Lower lobe of right lung (tissue), 2 donors: ENCODE measurements at regions not wholly inside any gene's neighbourhood (a gene's known extent, or its start where the extent isn't known, plus 50 kb on each side); places are given as distances from the start of the nearest gene placed in this dataset.
"Not testable (repeated sequence)": the region's sequence is repeated elsewhere in the genome, so short reads cannot be mapped to it uniquely, and the experiment has no call there.

Experiments
- ATAC-seq, 2 donors: fragments of 200-7000 bp; cut with Tn5 transposase; one replicate each; pipeline ENCODE4 v1.9.1; 2020 to 2022; ENCODE audit warnings: mild to moderate bottlenecking in 2 of 2, moderate library complexity in 2 of 2
- DNase-seq: peaks from one replicate; pipeline ENCODE4 v3.0.0-alpha.2; 2020
- H3K27ac ChIP-seq: fragments of 200-600 bp; one replicate; pipeline ENCODE4 v1.8.0; 2022
- H3K27me3 ChIP-seq: fragments of 200-600 bp; one replicate; pipeline ENCODE4 v1.8.0; 2022; ENCODE audit warnings: low read depth
- H3K36me3 ChIP-seq: fragments of 200-600 bp; one replicate; pipeline ENCODE4 v1.8.0; 2022; ENCODE audit warnings: mild to moderate bottlenecking
- H3K4me1 ChIP-seq: fragments of 200-600 bp; one replicate; pipeline ENCODE4 v1.8.0; 2022
- H3K4me3 ChIP-seq: fragments of 200-600 bp; one replicate; pipeline ENCODE4 v1.8.0; 2022; ENCODE audit warnings: mild to moderate bottlenecking
- H3K9me3 ChIP-seq: fragments of 200-600 bp; one replicate; pipeline ENCODE4 v1.8.0; 2022
- intact Hi-C: fragments of 100-400 bp; cut with DNase I; formaldehyde crosslinking; loops from one replicate; pipeline ENCODE4 v1.11.0; 2022
- TF ChIP-seq, protein P1 (sequence below): fragments of 200-600 bp; IDR thresholded peaks from one replicate; pipeline ENCODE4 v1.8.0; 2022; ENCODE audit warnings: antibody characterized with exemption, mild to moderate bottlenecking
- donor health status: DM: no; HTN: yes; CAD: no; lungs with severe emphysema.

DNA sequence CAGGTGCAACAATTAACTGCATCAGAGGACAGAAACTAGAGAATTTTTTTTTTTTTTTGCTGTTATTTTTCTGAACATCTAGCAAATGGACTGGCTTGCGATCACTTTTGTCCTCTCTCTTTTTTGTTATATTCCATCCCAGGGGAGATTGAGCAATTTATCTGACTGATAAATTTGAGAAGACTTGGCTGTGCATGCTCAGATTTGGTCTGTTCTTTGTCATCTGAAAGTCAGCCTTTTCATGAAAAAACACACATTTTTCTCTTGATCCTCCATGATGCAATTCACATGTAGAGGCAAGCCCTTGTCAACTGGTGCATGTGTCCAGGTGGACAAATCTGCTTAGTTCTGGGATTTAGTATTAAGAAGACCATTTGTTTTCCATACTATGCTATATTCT lies 309.3 kb downstream of the LRRC3B start:
- H3K27ac ChIP-seq: no peak overlapping the region
- ATAC-seq: no peak
- no peaks in the 10 kb centered on the region for H3K36me3 ChIP-seq
- no peaks in the 10 kb centered on the region for H3K4me1 ChIP-seq
- intact Hi-C loops: no loop called here
- H3K4me3 ChIP-seq: no peak overlapping the region
- H3K9me3 ChIP-seq: no peaks in the 10 kb centered on the region
- no peak for DNase-seq
- TF ChIP-seq, protein P1, sequence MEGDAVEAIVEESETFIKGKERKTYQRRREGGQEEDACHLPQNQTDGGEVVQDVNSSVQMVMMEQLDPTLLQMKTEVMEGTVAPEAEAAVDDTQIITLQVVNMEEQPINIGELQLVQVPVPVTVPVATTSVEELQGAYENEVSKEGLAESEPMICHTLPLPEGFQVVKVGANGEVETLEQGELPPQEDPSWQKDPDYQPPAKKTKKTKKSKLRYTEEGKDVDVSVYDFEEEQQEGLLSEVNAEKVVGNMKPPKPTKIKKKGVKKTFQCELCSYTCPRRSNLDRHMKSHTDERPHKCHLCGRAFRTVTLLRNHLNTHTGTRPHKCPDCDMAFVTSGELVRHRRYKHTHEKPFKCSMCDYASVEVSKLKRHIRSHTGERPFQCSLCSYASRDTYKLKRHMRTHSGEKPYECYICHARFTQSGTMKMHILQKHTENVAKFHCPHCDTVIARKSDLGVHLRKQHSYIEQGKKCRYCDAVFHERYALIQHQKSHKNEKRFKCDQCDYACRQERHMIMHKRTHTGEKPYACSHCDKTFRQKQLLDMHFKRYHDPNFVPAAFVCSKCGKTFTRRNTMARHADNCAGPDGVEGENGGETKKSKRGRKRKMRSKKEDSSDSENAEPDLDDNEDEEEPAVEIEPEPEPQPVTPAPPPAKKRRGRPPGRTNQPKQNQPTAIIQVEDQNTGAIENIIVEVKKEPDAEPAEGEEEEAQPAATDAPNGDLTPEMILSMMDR: no peak
- no peaks in the 10 kb centered on the region for H3K27me3 ChIP-seq

DNA sequence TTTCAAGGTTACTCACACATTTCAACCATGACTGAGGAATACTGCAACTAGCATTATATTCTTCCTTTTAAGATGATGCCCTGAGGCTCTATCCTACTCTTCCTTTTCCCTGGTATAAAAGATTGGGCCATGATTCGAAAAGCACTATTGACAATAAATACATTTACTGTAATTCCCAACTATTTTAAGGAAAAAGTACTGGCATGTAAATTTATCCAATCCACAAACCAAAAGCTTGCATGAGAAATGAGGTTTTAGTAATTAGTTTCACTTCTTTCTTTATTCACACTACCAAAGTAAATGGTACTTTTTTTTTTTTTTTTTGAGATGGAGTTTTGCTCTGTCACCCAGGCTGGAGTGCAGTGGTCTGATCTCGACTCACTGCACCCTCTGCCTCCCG lies 310.2 kb downstream of the LRRC3B start:
- ATAC-seq: no peak
- H3K27me3 ChIP-seq: no peaks in the 10 kb centered on the region
- no peak overlapping the region for H3K27ac ChIP-seq
- intact Hi-C loops: no loop called here
- H3K9me3 ChIP-seq: no peaks in the 10 kb centered on the region
- TF ChIP-seq, protein P1: no peak
- H3K36me3 ChIP-seq: no peaks in the 10 kb centered on the region
- H3K4me1 ChIP-seq: no peaks in the 10 kb centered on the region
- H3K4me3 ChIP-seq: no peak overlapping the region
- no peak for DNase-seq

DNA sequence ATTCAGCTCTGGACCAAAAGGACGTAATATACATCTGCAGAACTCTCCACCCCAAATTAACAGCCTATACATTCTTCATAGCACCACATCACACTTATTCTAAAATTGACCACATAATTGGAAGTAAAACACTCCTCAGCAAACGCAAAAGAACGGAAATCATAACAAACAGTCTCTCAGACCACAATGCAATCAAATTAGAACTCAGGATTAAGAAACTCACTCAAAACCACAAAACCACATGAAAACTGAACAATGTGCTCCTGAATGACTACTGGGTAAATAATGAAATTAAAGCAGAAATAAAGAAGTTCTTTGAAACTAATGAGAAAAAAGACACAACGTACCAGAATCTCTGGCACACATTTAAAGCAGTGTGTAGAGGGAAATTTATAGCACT lies 322.9 kb downstream of the LRRC3B start:
- H3K27me3 ChIP-seq, H3K36me3 ChIP-seq, H3K27ac ChIP-seq, ATAC-seq, DNase-seq, intact Hi-C loops, H3K4me3 ChIP-seq, H3K9me3 ChIP-seq, H3K4me1 ChIP-seq: not testable (repeated sequence)

DNA sequence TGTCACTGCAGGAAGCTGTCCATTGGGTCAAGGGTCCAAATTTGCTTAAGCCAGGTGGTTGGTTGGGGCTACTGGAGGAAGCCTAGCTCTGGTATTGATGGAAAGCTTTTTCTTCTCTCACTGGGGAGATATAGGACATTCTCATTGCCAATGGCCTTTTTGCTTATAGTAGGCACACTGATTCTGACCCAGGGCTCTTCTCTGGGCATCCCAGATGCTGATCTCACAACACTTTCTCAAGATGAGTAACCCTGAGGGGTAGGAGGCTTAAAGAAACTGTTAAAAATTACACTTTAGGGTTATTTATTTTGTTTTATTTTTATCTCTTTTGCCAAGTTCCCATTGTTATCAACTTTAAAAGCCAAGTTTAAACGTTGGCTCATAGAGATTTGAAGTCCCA lies 337.8 kb downstream of the LRRC3B start:
- Histone ChIP-seq H3K4me3 (no peak overlapping the region), H3K4me1 (no peaks in the 10 kb centered on the region), H3K27ac (no peak overlapping the region), H3K27me3 (no peaks in the 10 kb centered on the region), H3K36me3 (no peaks in the 10 kb centered on the region), H3K9me3 (no peaks in the 10 kb centered on the region)
- intact Hi-C loops: no loop called here
- TF ChIP-seq, protein P1: no peak
- DNase-seq: no peak
- no peak for ATAC-seq

DNA sequence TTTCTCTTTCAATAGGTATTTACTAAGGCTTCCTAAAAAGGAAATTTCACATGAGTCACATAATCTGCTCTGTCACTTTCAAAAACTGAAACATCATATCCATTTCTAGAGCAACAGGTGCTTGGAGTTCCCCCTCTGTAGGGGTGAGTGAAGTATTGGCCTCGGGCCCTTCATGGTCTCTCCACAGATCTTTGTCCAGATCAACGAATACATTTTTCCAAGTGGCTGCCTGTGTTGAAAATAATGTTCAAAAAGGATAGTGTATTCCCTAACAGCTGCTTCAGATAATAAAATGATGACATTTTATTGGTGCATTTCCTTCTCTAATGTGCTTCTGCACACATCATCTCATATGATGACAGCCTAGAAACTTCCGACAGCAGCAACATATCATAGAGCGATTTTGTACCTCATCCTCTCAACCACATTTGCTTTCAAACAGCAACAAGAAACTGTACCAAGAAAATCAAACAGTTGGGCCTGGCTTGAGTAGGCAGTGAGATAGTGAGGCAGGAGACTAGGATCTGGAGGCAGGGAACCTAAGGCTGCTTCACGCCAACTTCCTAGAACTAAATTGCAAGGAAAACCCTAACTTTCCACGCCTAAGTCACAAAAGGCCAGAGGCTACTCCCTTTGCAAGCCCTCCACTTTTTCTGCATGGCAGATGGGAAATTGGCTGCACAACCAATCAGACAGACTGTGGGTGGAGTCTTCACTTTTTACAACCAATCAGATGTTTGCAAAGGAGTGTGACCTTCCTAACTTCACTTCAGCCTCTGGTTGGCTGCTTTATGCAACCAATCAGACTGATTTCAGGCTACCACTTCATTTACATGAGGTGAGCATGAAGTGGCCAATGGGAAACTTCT lies 340.2 kb downstream of the LRRC3B start:
- H3K36me3 ChIP-seq: no peaks in the 10 kb centered on the region
- no peaks in the 10 kb centered on the region for H3K27me3 ChIP-seq
- ATAC-seq: no peak
- H3K27ac ChIP-seq: no peak overlapping the region
- H3K4me1 ChIP-seq: no peaks in the 10 kb centered on the region
- no peaks in the 10 kb centered on the region for H3K9me3 ChIP-seq
- no peak overlapping the region for H3K4me3 ChIP-seq
- TF ChIP-seq, protein P1: no peak
- intact Hi-C loops: no loop called here
- no peak for DNase-seq

DNA sequence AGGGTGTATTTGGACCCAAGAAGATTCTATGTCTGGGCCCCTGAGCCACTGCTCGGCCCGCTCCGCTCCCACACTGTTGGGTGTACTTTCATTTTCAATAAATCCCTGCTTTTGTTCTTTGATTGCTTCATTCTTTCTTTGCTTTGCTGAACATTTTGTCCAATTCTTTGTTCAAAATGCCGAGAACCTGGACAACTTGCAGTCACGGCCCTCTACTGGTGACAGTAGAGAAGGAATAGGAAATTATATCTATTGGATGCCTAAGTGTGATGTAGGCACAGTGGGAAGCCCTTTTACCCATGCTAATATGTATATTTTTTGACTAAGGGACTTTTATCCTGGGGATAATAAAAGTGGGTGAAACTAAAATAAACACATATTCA lies 340.8 kb downstream of the LRRC3B start:
- Histone ChIP-seq H3K4me3 (no peak overlapping the region), H3K27ac (no peak overlapping the region), H3K4me1 (no peaks in the 10 kb centered on the region), H3K9me3 (no peaks in the 10 kb centered on the region), H3K27me3 (no peaks in the 10 kb centered on the region), H3K36me3 (no peaks in the 10 kb centered on the region)
- intact Hi-C loops: no loop called here
- ATAC-seq (no peak), DNase-seq (no peak)
- TF ChIP-seq, protein P1: no peak
